ENCODE measurements at regions not wholly inside any gene's neighbourhood (a gene's known extent, or its start where the extent isn't known, plus 50 kb on each side); places are given as distances from the start of the nearest gene placed in this dataset.

DNA sequence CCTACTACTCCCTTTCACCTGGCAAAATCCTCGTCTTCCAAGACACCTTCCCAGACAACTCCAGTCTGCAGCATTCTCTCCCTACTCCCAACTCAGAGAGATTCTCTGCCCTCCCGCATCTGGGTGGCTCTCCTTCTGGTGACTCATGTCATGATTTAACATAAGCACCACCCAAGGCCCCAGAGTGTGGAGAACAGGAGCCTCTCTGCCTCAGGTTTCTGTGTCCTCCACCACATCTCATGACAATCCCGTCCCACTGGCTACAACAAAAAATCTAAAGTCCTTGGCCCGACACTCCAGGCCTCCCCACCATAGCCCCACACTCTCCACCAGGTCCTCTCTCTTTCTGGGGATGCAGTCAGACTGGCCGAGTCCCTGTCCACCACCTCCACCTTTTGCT lies 197.1 kb downstream of the BCL11A start:
- Histone ChIP-seq H3K27me3 (ENCODE audit: control insufficient read depth, insufficient read depth, low read length) (peaks cover 5% of the 10 kb centered on the region), H3K4me3 (ENCODE audit: low read depth, low read length) (no peak overlapping the region), H3K36me3 (ENCODE audit: control insufficient read depth, insufficient read depth, low read length) (no peaks in the 10 kb centered on the region)
- no peak for DNase-seq (ENCODE audit: low read depth)
- TF ChIP-seq, protein P1, sequence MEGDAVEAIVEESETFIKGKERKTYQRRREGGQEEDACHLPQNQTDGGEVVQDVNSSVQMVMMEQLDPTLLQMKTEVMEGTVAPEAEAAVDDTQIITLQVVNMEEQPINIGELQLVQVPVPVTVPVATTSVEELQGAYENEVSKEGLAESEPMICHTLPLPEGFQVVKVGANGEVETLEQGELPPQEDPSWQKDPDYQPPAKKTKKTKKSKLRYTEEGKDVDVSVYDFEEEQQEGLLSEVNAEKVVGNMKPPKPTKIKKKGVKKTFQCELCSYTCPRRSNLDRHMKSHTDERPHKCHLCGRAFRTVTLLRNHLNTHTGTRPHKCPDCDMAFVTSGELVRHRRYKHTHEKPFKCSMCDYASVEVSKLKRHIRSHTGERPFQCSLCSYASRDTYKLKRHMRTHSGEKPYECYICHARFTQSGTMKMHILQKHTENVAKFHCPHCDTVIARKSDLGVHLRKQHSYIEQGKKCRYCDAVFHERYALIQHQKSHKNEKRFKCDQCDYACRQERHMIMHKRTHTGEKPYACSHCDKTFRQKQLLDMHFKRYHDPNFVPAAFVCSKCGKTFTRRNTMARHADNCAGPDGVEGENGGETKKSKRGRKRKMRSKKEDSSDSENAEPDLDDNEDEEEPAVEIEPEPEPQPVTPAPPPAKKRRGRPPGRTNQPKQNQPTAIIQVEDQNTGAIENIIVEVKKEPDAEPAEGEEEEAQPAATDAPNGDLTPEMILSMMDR (IDR thresholded peaks at IDR 0.05; ENCODE audit: insufficient read depth, low read length, poor library complexity, severe bottlenecking), result no peak

DNA sequence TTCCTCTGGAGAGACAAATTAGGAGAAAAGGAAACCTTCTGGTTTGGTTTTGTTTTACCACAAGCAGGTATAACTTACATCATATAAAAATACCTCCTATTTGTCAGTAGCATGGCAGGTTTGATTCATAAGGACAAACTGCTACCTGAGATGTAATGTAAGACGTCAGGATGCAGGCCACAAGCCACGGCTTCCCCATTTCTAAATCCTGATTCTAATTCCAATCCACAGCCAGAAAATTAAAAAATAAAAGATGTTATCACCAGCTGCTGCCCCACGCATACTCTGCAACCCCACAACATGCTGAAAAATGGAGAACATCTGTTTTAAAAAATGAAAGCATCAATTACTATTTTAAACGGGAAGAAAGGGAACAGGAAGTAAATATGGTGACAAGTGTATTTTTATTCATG lies 197.6 kb downstream of the BCL11A start:
- H3K36me3 ChIP-seq (ENCODE audit: control insufficient read depth, insufficient read depth, low read length), result no peaks in the 10 kb centered on the region
- TF ChIP-seq, protein P1 (IDR thresholded peaks at IDR 0.05; ENCODE audit: insufficient read depth, low read length, poor library complexity, severe bottlenecking), result no peak
- DNase-seq (ENCODE audit: low read depth), result no peak
- H3K27me3 ChIP-seq (ENCODE audit: control insufficient read depth, insufficient read depth, low read length), result peaks cover 5% of the 10 kb centered on the region
- H3K4me3 ChIP-seq (ENCODE audit: low read depth, low read length), result no peak overlapping the region

DNA sequence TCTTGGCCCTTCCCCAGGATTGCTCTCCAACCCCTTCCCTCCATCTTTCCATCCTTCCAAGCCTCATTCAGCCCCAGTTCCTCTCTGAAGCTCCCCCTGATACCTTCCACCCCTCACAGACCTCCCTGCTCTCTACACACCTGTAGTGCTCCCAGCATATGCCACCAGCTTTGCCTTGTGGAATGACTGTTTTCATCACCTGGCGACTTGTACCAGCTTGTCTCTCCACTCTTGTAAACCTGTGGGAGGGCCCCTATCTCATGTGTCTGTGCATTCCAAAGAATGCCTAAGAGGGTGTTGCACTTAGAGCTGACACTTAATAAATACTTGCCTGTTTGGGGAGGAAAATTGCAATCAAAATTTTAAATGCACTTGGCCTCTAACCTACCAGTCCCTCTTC lies 198.7 kb downstream of the BCL11A start:
- Histone ChIP-seq H3K36me3 (ENCODE audit: control insufficient read depth, insufficient read depth, low read length) (no peaks in the 10 kb centered on the region), H3K4me3 (ENCODE audit: low read depth, low read length) (no peak overlapping the region), H3K27me3 (ENCODE audit: control insufficient read depth, insufficient read depth, low read length) (peaks cover 5% of the 10 kb centered on the region)
- TF ChIP-seq, protein P1 (IDR thresholded peaks at IDR 0.05; ENCODE audit: insufficient read depth, low read length, poor library complexity, severe bottlenecking), result no peak
- DNase-seq (ENCODE audit: low read depth), result no peak

DNA sequence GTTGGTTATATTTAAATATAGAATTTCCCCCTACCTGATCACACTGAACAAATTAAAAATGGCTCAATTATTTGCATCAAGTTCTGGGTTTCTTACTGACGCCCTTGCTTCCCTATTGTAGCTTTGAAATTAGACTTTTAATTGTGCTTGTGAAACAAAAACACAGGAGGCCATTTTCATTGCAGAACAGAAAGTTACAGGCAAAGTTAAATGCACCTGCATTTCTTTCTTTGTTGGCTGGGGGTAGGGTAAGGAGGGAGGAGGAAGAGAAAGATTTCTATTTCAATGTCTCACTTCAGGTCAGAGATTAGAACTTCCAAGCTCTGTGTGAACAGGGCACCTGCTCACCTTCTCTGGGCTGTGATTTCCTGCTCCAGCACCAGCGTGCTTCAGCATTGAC lies 199.6 kb downstream of the BCL11A start:
- TF ChIP-seq, protein P1 (IDR thresholded peaks at IDR 0.05; ENCODE audit: insufficient read depth, low read length, poor library complexity, severe bottlenecking), result no peak

DNA sequence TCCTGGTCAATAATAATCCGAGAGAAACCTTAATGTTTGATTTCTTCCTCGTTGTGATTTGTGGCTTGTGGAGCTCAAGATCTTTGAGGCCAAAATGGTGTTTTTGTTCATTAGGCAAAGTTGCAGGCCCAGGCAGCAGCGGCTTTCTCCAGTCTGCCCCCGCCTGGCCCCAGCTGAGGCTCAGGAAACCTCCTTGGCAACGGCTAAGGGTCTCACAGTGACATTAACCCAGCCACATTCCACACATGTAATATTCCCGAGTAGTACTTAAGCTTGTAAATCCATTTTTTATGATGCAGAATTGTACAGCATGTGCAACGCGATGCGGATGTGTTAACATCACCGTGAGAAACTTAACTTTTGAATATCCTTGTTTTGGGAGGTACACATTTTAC lies 200.1 kb downstream of the BCL11A start:
- no peak for DNase-seq (ENCODE audit: low read depth)
- H3K27me3 ChIP-seq (ENCODE audit: control insufficient read depth, insufficient read depth, low read length), result peaks cover 5% of the 10 kb centered on the region

More for the DNA sequence above, 199.6 kb downstream of the BCL11A start:
- Histone ChIP-seq H3K36me3 (ENCODE audit: control insufficient read depth, insufficient read depth, low read length) (no peaks in the 10 kb centered on the region), H3K4me3 (ENCODE audit: low read depth, low read length) (no peak overlapping the region), H3K27me3 (ENCODE audit: control insufficient read depth, insufficient read depth, low read length) (peaks cover 5% of the 10 kb centered on the region)
- DNase-seq (ENCODE audit: low read depth), result no peak

More for the DNA sequence above, 200.1 kb downstream of the BCL11A start:
- H3K4me3 ChIP-seq (ENCODE audit: low read depth, low read length), result no peak overlapping the region
- TF ChIP-seq, protein P1 (IDR thresholded peaks at IDR 0.05; ENCODE audit: insufficient read depth, low read length, poor library complexity, severe bottlenecking), result no peak
- no peaks in the 10 kb centered on the region for H3K36me3 ChIP-seq (ENCODE audit: control insufficient read depth, insufficient read depth, low read length)

Data from kidney epithelial cell (primary cell).